OCI-LY7 (cell line): ENCODE measurements at regions not wholly inside any gene's neighbourhood (a gene's known extent, or its start where the extent isn't known, plus 50 kb on each side); places are given as distances from the start of the nearest gene placed in this dataset.

Experiments used
- BruUV-seq: library from RNA; stranded (reverse); fragments of 400-500 nt; replicated peaks from 2 replicates; lab custom pipeline; 2021; lab: Mats Ljungman, UMichigan
- CTCF ChIA-PET: fragments of 300-600 bp; sonication (Branson Sonifier 250); formaldehyde crosslinking; loops from one replicate; lab custom pipeline; 2022; ENCODE audit warnings: antibody characterized with exemption; ENCODE audit not compliant: unreplicated experiment; lab: Charles Lee
- POLR2A ChIA-PET: fragments of 300-600 bp; sonication (Branson Sonifier 250); formaldehyde crosslinking; loops from one replicate; lab custom pipeline; 2022; ENCODE audit warnings: antibody characterized with exemption; lab: Charles Lee
- DNase-seq: peaks from one replicate; pipeline ENCODE4 v3.0.0-alpha.2; 2015; ENCODE audit warnings: low spot score
- H2AFZ ChIP-seq: fragments of 200-600 bp; sonication (generic), shearing (Covaris generic); 2 replicates; pipeline ENCODE4 v1.6.1; 2014; ENCODE audit warnings: mild to moderate bottlenecking, antibody characterized with exemption, low read length, moderate library complexity
- H3K27ac ChIP-seq: fragments of 200-600 bp; sonication (generic); 2 replicates; pipeline ENCODE4 v1.5.1; 2014; ENCODE audit warnings: mixed run types, low read depth, mild to moderate bottlenecking, moderate library complexity, low read length, inconsistent platforms; ENCODE audit not compliant: poor library complexity, severe bottlenecking
- H3K36me3 ChIP-seq: fragments of 200-600 bp; sonication (generic); 2 replicates; pipeline ENCODE4 v1.6.1; 2014; ENCODE audit warnings: mild to moderate bottlenecking, antibody characterized with exemption, low read length, moderate library complexity, mixed read lengths; ENCODE audit not compliant: insufficient read depth
- H3K4me1 ChIP-seq: fragments of 200-600 bp; sonication (generic); 2 replicates; pipeline ENCODE4 v1.5.1; 2014; ENCODE audit warnings: mild to moderate bottlenecking, low read length; ENCODE audit not compliant: insufficient read depth, poor library complexity, severe bottlenecking
- H3K4me2 ChIP-seq: fragments of 200-600 bp; sonication (generic); 2 replicates; pipeline ENCODE4 v1.6.1; 2014; ENCODE audit warnings: mild to moderate bottlenecking, low read length
- H3K4me3 ChIP-seq: fragments of 200-600 bp; sonication (generic); 2 replicates; pipeline ENCODE4 v1.5.1; 2014; ENCODE audit warnings: mild to moderate bottlenecking, low read depth, low read length; ENCODE audit not compliant: poor library complexity, severe bottlenecking
- H3K79me2 ChIP-seq: fragments of 200-600 bp; sonication (generic); 2 replicates; pipeline ENCODE4 v1.6.1; 2016; ENCODE audit warnings: low read depth, mild to moderate bottlenecking, low read length, moderate library complexity, mixed read lengths; ENCODE audit not compliant: insufficient read depth
- H3K9me2 ChIP-seq: fragments of 200-600 bp; sonication (generic); 2 replicates; pipeline ENCODE4 v1.6.1; 2016; ENCODE audit warnings: mild to moderate bottlenecking, low read length, mixed read lengths; ENCODE audit not compliant: insufficient read depth
- H3K9me3 ChIP-seq: fragments of 200-600 bp; sonication (generic); 2 replicates; pipeline ENCODE4 v1.6.1; 2014; ENCODE audit warnings: mild to moderate bottlenecking, mixed run types, low read length, mixed read lengths
- H4K20me1 ChIP-seq: fragments of 200-600 bp; sonication (generic); 2 replicates; pipeline ENCODE4 v1.6.1; 2014; ENCODE audit warnings: mild to moderate bottlenecking, antibody characterized with exemption, low read length, moderate library complexity, mixed read lengths; ENCODE audit not compliant: insufficient read depth
- EZH2phosphoT487 ChIP-seq: fragments of 200-600 bp; sonication (generic); IDR thresholded peaks from 2 replicates; pipeline ENCODE4 v1.6.1; 2018; ENCODE audit warnings: low read depth, borderline replicate concordance, mild to moderate bottlenecking, mixed run types, antibody characterized with exemption, low read length, moderate library complexity, mixed read lengths
- intact Hi-C: fragments of 100-400 bp; cut with micrococcal nuclease; formaldehyde crosslinking; loops from one replicate; pipeline ENCODE4 v1.10.0; 2022; ENCODE audit not compliant: unreplicated experiment
- TF ChIP-seq, protein P1 (sequence below): fragments of 200-600 bp; sonication (generic); conservative IDR thresholded peaks from 2 replicates; pipeline ENCODE4 v1.5.1; 2014; ENCODE audit warnings: mild to moderate bottlenecking, antibody characterized with exemption, low read length, moderate library complexity, mixed read lengths

DNA sequence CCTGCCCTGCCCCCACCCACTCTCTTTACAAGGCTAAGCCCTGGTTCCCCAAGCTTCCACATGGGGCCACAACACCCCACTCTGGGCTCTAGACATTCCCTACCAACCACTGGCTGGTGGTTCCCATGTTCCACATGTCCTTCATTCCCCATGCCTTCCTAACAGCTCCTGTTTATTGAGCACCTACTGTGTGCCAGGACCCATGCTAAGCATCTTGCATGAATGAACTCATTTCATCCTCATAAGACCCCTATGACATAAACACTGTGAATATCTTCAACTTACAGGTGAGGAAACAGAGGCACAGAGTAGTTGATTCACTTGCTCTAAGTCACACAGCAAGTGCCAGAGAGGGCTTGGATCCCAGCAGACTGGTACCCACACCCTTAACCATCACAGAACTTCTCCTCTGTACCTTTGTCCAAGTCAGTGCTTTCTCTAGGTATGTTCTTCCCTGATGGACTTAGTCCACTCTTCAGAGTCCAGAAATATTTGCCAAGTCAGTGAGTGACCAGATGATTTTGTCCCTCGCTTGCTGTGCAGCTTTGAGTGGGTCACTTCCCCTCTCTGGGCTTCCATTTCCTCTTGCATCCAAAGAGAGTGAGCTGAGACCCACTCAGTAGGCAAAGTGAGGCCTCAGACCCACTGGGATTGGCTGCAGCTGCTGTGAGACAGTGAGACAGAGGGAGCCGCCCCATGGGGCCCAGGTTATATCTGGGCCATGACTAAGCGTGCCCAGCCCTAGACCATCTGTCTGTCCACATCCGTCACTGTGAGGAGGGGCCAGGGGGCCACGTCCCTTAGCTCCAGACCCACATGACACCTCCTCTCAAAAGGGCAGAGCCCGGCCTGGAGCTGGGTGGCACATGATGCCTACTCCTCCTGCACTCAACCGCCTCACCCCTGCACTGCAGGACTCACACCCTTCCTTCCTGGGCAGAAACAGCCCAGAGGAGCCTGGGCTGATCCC lies 132.4 kb downstream of the MN1 start:
- DNase-seq, result no peak
- intact Hi-C loops, result no loop called here
- TF ChIP-seq, protein P1, sequence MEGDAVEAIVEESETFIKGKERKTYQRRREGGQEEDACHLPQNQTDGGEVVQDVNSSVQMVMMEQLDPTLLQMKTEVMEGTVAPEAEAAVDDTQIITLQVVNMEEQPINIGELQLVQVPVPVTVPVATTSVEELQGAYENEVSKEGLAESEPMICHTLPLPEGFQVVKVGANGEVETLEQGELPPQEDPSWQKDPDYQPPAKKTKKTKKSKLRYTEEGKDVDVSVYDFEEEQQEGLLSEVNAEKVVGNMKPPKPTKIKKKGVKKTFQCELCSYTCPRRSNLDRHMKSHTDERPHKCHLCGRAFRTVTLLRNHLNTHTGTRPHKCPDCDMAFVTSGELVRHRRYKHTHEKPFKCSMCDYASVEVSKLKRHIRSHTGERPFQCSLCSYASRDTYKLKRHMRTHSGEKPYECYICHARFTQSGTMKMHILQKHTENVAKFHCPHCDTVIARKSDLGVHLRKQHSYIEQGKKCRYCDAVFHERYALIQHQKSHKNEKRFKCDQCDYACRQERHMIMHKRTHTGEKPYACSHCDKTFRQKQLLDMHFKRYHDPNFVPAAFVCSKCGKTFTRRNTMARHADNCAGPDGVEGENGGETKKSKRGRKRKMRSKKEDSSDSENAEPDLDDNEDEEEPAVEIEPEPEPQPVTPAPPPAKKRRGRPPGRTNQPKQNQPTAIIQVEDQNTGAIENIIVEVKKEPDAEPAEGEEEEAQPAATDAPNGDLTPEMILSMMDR, result no peak
- no peak for TF ChIP-seq EZH2phosphoT487
- no peak overlapping the region for H2AFZ ChIP-seq
- H3K36me3 ChIP-seq, result no peaks in the 10 kb centered on the region
- H3K9me2 ChIP-seq, result no peaks in the 10 kb centered on the region
- no peaks in the 10 kb centered on the region for H4K20me1 ChIP-seq
- no TSS peak for BruUV-seq
- ChIA-PET CTCF (no interaction called here), POLR2A (interaction anchor here (0.6 kb wide), 1 partner anchor 144 kb away, joined by 3 read pairs; no protein-coding TSS in a partner anchor)
- no peaks in the 10 kb centered on the region for H3K79me2 ChIP-seq
- no peak overlapping the region for H3K4me2 ChIP-seq
- no peak overlapping the region for H3K27ac ChIP-seq
- no peak overlapping the region for H3K4me3 ChIP-seq
- H3K4me1 ChIP-seq, result no peaks in the 10 kb centered on the region
- H3K9me3 ChIP-seq, result peaks cover 4% of the 10 kb centered on the region; the same call in 1 of the 2 replicates

- no peak overlapping the region for H3K4me2 ChIP-seq
- no peaks in the 10 kb centered on the region for H3K9me2 ChIP-seq
- TF ChIP-seq EZH2phosphoT487, result no peak
- TF ChIP-seq, protein P1, result no peak
- DNase-seq, result no peak
- POLR2A ChIA-PET, result no interaction called here
- no peak overlapping the region for H3K27ac ChIP-seq
- no peaks in the 10 kb centered on the region for H3K79me2 ChIP-seq
- BruUV-seq, result no TSS peak
- no peaks in the 10 kb centered on the region for H3K4me1 ChIP-seq
- no peak overlapping the region for H2AFZ ChIP-seq
- H3K36me3 ChIP-seq, result no peaks in the 10 kb centered on the region
- CTCF ChIA-PET, result no interaction called here
- no peaks in the 10 kb centered on the region for H4K20me1 ChIP-seq
- intact Hi-C loops, result no loop called here
- peaks cover 4% of the 10 kb centered on the region; the same call in 1 of the 2 replicates for H3K9me3 ChIP-seq
- H3K4me3 ChIP-seq, result no peak overlapping the region
These were observed 131.6 kb downstream of the MN1 start for GRCh38 chr22:27669798-27670599.
